ENCODE measurements at regions not wholly inside any gene's neighbourhood (a gene's known extent, or its start where the extent isn't known, plus 50 kb on each side); places are given as distances from the start of the nearest gene placed in this dataset.

GRCh38 chr5:51034222-51034901, 348.9 kb upstream of the ISL1 start:
- no peaks in the 10 kb centered on the region for H3K9me3 Mint-ChIP-seq (ENCODE audit: low read depth, unreplicated experiment)
- DNase-seq, result no peak
- no peaks in the 10 kb centered on the region for H3K27me3 Mint-ChIP-seq (ENCODE audit: unreplicated experiment)
- H3K4me1 Mint-ChIP-seq (ENCODE audit: low read depth, unreplicated experiment), result peaks cover 9% of the 10 kb centered on the region
- CTCF ChIA-PET, result no interaction called here
- no peak overlapping the region for H3K27ac Mint-ChIP-seq (ENCODE audit: unreplicated experiment)
- H3K4me3 Mint-ChIP-seq (ENCODE audit: low read depth, unreplicated experiment), result no peak overlapping the region
- BruUV-seq (replicated peaks), result no TSS peak
- TF ChIP-seq CTCF (IDR thresholded peaks at IDR 0.05; ENCODE audit: unreplicated experiment), result no peak
- intact Hi-C loops (cut with micrococcal nuclease; ENCODE audit: unreplicated experiment), result no loop called here
- no peaks in the 10 kb centered on the region for H3K36me3 Mint-ChIP-seq (ENCODE audit: insufficient read depth, unreplicated experiment)

GRCh38 chr5:51039424-51040329, 343.6 kb upstream of the ISL1 start:
- Mint-ChIP-seq H3K9me3 (ENCODE audit: low read depth, unreplicated experiment) (no peaks in the 10 kb centered on the region), H3K36me3 (ENCODE audit: insufficient read depth, unreplicated experiment) (no peaks in the 10 kb centered on the region), H3K4me1 (ENCODE audit: low read depth, unreplicated experiment) (no peaks in the 10 kb centered on the region), H3K27ac (ENCODE audit: unreplicated experiment) (no peak overlapping the region), H3K4me3 (ENCODE audit: low read depth, unreplicated experiment) (no peak overlapping the region), H3K27me3 (ENCODE audit: unreplicated experiment) (no peaks in the 10 kb centered on the region)
- CTCF ChIA-PET, result no interaction called here
- no peak for DNase-seq
- TF ChIP-seq CTCF (IDR thresholded peaks at IDR 0.05; ENCODE audit: unreplicated experiment), result no peak
- intact Hi-C loops (cut with micrococcal nuclease; ENCODE audit: unreplicated experiment), result no loop called here
- BruUV-seq (replicated peaks), result no TSS peak

GRCh38 chr5:51043745-51044144, 339.5 kb upstream of the ISL1 start:
- Mint-ChIP-seq H3K36me3 (ENCODE audit: insufficient read depth, unreplicated experiment) (no peaks in the 10 kb centered on the region), H3K27ac (ENCODE audit: unreplicated experiment) (no peak overlapping the region), H3K27me3 (ENCODE audit: unreplicated experiment) (no peaks in the 10 kb centered on the region), H3K4me1 (ENCODE audit: low read depth, unreplicated experiment) (no peaks in the 10 kb centered on the region), H3K9me3 (ENCODE audit: low read depth, unreplicated experiment) (no peaks in the 10 kb centered on the region), H3K4me3 (ENCODE audit: low read depth, unreplicated experiment) (no peak overlapping the region)
- no peak for TF ChIP-seq CTCF (IDR thresholded peaks at IDR 0.05; ENCODE audit: unreplicated experiment)
- no TSS peak for BruUV-seq (replicated peaks)
- DNase-seq, result no peak
- CTCF ChIA-PET, result no interaction called here
- intact Hi-C loops (cut with micrococcal nuclease; ENCODE audit: unreplicated experiment), result no loop called here

GRCh38 chr5:51047369-51047768, 335.9 kb upstream of the ISL1 start:
- Mint-ChIP-seq H3K27ac (ENCODE audit: unreplicated experiment) (no peak overlapping the region), H3K9me3 (ENCODE audit: low read depth, unreplicated experiment) (no peaks in the 10 kb centered on the region), H3K27me3 (ENCODE audit: unreplicated experiment) (no peaks in the 10 kb centered on the region), H3K36me3 (ENCODE audit: insufficient read depth, unreplicated experiment) (no peaks in the 10 kb centered on the region), H3K4me1 (ENCODE audit: low read depth, unreplicated experiment) (no peaks in the 10 kb centered on the region), H3K4me3 (ENCODE audit: low read depth, unreplicated experiment) (no peak overlapping the region)
- CTCF ChIA-PET, result no interaction called here
- BruUV-seq (replicated peaks), result no TSS peak
- DNase-seq, result no peak
- intact Hi-C loops (cut with micrococcal nuclease; ENCODE audit: unreplicated experiment), result no loop called here
- TF ChIP-seq CTCF (IDR thresholded peaks at IDR 0.05; ENCODE audit: unreplicated experiment), result no peak

Measured in Calu3 (cell line).